HG02938 (cell line): ENCODE measurements at regions not wholly inside any gene's neighbourhood (a gene's known extent, or its start where the extent isn't known, plus 50 kb on each side); places are given as distances from the start of the nearest gene placed in this dataset.
A peak's percentile ranks its signal among the peaks of the same experiment; 100 is the strongest.
"Not testable (repeated sequence)": the region's sequence is repeated elsewhere in the genome, so short reads cannot be mapped to it uniquely, and the experiment has no call there.

Source experiments
- ATAC-seq: cut with Tn5 transposase; IDR thresholded peaks from one replicate; pipeline ENCODE4 v1.9.1; 2021; ENCODE audit warnings: mild to moderate bottlenecking, moderate library complexity; ENCODE audit not compliant: unreplicated experiment

DNA sequence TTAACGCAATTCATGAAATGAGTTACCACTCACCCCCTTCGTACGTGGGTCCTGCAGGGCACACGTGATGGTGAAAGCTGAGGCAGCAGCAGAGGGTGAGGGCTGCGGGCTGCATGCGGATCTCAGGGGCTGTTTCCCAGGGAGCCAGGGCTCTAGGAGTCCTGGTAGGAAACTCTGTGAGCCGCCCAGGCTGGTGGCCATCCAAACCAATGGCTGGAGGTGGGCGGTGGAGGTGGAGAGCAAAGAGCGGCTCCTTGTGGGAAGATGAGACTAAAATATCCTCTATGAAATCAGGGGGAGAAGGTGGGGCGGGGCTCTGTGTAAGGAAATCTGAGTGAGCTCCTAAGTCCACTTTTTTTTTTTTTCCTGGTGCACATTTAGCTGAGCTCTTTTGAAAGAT is 120.1 kb upstream of the SLC1A4 start:
- ATAC-seq = no peak

DNA sequence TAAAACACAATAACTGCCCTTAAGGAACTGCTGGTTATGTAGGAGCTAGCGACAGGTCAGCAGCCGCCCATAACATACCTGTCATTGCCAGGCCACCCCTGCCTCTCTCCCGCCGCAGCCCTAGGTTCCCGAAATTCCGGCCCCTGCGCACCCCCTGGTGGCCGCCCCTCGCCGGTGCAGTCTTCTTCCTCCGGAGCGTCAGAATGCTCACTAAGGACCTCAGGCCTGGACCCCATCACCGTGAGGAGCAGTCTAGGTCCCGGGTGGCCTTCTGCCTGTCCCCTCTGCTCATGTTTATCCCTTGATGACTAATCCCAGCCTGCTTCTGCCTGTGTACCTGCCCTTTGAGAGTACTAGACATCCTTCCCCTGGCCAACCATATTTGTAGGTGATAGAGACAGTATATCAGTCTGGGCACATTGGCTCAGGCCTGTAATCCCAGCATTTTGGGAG is 115.7 kb upstream of the SLC1A4 start:
- peak; percentile 69 for ATAC-seq

GRCh38 chr2:64874593-64874992 is 114.6 kb upstream of the SLC1A4 start:
- ATAC-seq = no peak

DNA sequence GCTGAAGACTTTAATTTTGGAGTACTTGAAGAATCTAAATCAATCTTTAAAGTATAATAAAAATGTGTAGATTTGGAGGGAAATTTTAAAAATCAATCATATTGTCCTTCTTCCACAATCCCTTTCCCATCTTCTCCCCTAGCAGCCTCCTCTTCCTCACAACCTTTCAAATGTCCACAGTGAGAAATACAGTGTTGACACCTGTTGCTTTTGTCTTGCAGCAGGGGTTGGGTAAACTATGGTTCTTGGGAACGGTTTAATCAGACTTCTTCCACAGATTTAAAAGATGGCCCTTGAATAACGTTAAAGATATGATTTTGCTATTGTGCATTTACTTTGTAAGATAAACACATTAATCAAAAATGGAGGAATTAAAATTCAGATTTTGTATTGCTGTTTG is 113.8 kb upstream of the SLC1A4 start:
- no peak for ATAC-seq

- no peak for ATAC-seq
Observed at GRCh38 chr2:64876137-64876647, 113.0 kb upstream of the SLC1A4 start.

DNA sequence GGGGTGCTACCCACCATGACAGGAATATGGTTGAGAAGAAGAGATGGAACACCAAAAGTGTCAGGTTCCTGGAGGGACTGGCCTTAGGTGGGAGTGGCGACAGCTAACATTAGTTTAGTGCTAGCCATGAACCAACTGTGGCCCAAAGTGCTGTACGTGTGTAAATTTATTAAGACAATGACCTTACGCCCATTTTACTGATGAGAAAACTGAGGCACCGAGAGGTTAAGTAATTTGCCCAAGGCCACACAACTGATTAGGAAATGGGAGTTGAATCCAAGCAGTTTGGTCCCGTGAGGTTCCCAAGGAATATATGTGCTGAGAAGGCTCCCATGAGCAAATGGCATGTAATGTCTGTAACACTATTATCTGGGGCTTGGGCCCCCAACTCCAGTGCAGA is 109.5 kb upstream of the SLC1A4 start:
- no peak for ATAC-seq

- ATAC-seq = no peak
Observed at GRCh38 chr2:64880193-64880951, 108.8 kb upstream of the SLC1A4 start.

GRCh38 chr2:64881037-64881492 is 108.1 kb upstream of the SLC1A4 start:
- ATAC-seq = no peak

DNA sequence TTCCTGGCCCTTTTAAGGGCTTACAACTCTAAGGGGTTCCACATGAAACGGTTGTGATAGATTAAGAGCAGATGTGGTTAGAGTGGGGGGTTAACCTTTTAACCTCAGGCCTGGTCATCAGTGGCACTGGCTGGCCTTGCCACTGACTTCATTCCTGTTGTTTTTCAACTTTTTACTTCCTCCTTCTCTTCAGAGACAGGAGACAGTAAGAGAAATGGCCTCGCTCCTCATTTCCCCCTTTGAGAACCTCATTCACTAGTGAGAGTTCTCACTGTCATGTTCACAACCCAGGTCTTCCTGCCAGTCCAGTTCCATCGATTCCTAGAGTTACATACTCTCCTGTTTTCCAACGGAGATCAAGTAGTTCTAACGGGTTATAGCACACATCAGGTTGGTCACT is 101.6 kb upstream of the SLC1A4 start:
- no peak for ATAC-seq

- ATAC-seq = no peak
Observed at GRCh38 chr2:64888591-64889309, 100.4 kb upstream of the SLC1A4 start.

DNA sequence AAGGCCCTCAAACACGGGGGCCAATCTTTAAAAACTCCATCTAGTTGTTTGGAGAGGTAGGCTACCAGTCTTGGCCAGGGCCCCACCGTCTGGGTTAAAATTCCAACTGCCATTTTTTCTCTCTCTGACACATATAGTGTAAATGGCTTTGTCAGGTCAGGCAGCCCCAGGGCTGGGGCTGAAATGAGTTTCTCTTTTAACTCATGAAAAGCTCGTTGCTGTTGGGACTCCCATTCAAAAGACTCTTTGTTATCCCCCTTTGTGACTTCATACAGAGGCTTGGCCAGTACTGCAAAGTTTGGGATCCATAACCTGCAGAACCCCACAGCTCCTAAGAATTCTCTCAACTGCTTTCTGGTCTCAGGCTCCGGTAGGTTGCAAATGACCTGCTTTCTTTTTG is 99.4 kb upstream of the SLC1A4 start:
- ATAC-seq = no peak

DNA sequence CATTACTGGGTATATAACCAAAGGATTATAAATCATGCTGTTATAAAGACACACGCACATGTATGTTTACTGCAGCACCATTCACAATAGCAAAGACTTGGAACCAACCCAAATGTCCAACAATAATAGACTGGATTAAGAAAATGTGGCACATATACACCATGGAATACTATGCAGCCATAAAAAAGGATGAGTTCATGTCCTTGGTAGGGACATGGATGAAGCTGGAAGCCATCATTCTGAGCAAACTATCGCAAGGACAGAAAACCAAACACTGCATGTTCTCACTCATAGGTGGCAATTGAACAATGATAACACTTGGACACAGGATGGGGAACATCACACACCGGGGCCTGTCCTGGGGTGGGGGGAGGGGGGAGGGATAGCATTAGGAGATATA is 92.6 kb upstream of the SLC1A4 start:
- ATAC-seq = not testable (repeated sequence)

DNA sequence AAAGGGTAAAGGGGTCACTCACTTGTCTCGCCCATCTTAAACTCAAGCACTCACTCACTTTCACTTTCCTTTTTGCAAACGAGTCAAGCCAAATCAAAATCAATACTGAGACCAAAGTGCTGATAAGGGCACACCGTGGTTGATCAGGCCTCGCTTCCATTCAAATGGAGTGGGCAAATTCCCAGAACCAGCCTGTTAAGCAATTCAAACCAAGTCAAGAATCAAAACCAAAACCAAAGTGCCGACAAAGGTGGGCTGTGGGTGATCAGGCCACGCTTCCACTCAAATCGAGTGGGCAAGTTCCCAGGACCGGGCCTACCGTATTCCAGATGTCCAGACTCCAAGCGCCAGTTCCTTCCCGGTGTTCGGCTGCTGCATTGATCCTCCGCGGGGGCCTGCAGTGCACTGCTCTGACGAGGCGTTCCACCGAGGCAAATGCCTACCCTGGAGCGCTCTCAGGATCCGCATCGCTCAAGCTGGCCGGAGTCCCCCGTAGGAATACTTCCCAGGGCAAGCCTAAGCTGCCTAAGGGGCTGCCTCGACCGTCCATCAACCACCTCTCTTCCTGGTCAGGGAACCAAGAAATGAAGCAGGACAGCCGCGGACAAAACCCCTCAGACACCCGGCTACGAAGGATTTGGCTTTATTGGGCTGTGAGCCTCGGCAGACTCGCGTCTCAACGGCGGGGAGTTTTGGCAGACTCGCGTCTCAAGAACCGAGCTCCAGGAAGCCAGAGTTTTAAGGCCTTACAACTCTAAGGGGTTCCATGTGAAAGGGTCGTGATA is 89.9 kb upstream of the SLC1A4 start:
- ATAC-seq = no peak

GRCh38 chr2:64899876-64900275 is 89.3 kb upstream of the SLC1A4 start:
- ATAC-seq = not testable (repeated sequence)

DNA sequence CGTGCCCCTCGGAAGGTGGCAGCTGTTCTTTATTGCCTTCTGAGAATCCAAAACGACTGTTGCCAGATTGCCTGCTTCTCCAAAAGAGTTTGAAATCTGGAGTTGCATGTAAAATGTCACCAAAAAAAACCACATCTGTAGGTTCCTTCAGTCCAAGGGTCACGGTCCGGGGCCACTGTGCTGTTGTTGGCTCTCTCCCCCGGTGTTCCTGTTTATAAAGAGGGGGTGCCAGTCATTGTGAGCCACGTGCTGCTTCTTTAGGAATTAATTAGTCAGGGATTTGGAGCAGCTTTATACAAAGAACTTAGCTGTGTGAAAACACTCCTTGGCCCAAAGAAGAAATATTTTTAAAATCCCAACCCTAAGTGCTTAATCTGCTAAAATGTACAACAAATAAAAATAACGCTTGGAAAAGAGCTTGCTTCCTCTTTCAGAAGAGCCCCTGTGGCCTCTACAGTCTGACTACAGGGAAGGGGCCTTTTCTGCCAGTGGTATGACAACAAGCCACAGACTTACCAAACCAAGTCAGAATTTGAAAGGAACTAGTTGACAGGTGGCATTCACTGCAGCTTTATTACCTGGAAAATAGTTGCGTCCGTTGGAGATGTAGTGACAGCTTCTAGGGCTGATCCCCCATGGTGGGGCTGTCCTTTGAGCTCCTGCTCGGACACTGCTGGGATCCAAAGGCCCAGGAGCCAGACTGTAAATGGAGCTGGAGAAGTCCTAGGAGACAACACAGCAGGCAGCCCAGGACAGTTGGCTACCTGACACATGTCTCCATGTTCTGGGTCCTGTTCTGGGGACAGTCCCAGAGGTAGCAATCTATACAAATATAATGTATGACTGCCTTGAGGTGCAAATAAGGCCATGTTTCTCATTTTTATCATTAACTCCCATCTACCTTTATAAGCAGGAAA is 84.5 kb upstream of the SLC1A4 start:
- ATAC-seq = no peak

- no peak for ATAC-seq
Observed at GRCh38 chr2:64905338-64906024, 83.7 kb upstream of the SLC1A4 start.

GRCh38 chr2:64906853-64907536 is 82.2 kb upstream of the SLC1A4 start:
- no peak for ATAC-seq

- no peak for ATAC-seq
Observed at GRCh38 chr2:64908406-64908805, 80.8 kb upstream of the SLC1A4 start.

DNA sequence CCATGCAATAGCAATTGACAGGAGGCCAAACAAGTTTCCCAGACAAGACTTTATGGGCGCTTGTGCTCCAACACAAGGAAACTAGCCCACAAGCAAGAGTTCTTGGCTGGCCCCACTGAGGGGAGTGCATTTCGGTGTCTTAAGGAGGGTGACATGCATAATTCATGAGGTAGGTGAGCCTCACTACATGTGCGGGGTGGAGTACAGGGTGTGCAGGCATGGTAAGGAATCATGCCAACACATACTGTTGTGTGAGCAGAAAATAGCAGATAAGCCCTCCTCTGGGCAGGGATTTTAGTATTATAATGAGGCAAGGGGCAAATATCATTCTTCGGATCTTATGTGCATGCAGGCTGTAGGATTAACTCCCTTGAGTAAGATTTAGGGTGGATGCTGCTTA is 78.7 kb upstream of the SLC1A4 start:
- ATAC-seq = no peak
